Stimulated activated CD8-positive, alpha-beta memory T cell treated with anti-CD3 and anti-CD28 coated beads, Interleukin-7, amount 100 ng/mL, for 4 hours (primary cell): ENCODE measurements at regions not wholly inside any gene's neighbourhood (a gene's known extent, or its start where the extent isn't known, plus 50 kb on each side); places are given as distances from the start of the nearest gene placed in this dataset.

Experiments
- DNase-seq, 2 donors: peaks; one replicate each; pipeline ENCODE4 v3.0.0-alpha.2; 2020; ENCODE audit warnings: low read depth in 2 of 2

DNA sequence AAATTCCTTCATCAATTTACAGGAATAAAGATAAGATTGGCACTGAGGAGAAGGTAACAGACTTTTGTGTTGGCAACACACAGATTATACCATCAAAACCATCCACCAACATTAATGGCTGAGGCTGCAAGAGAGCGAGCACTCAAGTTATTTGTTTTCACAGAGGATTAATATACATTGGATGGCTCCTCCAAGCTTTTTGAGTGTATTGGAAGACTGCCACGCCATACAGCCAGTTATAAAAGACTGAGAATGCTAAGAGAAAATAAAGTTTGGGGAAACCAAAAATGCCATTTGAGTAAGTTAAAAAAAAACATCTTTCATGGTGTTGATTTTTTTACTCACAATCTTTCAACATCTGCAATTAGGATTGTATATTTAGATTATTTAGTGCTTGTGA, 973.8 kb upstream of the SLC35B3 start:
- no peak for DNase-seq

- no peak for DNase-seq
These were observed 973.2 kb upstream of the SLC35B3 start for GRCh38 chr6:9408402-9409117.

DNA sequence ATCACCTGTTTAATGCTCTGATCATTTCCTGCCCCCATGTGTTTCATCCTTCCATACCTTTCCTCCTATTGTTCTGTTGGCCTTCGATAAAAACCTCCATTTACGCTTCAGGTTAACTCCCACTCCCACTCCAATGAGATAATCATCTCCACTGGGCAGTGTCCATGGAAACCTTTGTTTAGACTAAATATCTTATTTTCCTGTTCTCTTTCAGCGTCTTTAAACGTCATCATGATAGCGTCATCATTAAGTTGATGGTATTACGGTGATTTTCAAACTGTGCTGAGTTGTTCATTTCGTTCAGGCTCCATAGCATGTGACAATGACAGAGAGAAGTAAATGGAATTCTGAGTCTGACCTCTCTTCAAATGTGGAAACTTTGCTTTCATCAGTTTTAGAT, 970.5 kb upstream of the SLC35B3 start:
- no peak for DNase-seq

- DNase-seq: no peak
These were observed 970.0 kb upstream of the SLC35B3 start for GRCh38 chr6:9405369-9405768.

DNA sequence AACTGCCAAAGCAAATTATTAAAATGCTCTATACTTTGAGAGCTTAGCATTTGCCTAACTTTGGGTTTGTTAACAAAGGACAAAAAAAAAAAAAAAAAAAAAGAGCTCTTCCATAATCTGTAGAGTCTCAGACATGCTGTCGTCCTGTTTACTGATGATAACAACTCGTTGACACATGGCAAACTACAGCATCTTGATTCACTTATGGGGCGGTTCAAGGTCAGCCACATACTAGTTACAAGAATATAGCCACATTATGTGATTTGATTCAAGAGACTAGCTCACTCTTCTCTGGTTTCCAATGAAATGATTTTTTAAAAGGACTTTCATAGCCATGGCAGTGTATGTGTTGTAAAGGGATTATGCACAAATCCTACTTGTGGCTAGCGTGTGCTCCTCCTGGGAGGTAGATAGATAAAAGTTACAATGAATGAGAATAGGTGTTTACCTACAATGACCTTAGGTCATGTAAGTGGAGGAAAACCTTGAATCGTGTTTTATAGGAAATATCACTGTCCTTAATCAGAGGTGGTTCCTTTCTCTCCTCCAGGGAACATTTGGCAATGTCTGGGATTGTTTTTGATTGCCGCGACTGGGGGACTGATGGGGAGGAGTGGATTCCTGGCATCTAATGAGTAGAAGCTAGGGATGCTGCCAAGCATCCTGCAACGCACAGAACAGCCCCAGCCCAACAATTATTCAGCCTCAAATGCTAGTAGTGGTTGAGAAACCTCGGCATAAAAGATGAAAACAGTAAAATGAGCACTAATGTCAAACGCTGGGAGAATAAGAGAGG, 969.2 kb upstream of the SLC35B3 start:
- DNase-seq: no peak

DNA sequence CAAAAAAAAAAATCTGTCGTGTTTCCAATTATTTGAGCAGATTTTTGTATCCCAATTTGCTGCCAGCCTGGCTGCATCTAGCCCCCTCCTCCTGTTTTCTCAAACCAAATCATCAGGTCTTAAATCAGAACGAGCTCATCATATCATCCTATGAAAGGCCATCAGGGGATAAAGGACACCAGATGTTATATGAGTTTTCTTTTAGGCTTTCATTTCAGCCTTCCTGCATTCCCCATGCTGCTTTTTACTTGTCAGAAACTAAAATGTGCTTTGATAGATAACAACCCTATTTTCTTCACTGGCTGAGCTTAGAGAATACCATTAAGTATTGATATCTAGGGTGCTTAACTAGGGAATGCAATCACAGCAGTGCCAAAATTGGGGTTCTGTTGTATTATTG, 968.4 kb upstream of the SLC35B3 start:
- no peak for DNase-seq

DNA sequence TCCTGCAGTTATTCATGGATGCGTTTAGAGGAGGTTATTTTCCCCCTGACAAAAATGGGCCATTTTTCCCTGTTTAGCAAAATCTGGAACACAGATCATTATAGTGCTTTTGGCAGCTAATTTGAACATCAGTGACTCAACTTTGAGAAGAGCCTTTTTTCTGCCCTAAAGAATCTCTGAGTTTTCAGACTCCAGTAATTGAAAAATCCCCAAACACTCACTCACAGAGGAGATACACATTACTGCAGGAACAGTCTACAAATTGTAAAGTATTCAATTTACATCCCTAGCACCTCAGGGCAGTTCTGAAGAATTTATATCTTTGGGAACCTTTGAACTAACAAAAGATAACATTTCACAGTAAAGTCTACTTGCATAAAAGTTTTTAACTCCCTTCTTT, 966.6 kb upstream of the SLC35B3 start:
- no peak for DNase-seq

- no peak for DNase-seq
These were observed 964.6 kb upstream of the SLC35B3 start for GRCh38 chr6:9399916-9400315.

DNA sequence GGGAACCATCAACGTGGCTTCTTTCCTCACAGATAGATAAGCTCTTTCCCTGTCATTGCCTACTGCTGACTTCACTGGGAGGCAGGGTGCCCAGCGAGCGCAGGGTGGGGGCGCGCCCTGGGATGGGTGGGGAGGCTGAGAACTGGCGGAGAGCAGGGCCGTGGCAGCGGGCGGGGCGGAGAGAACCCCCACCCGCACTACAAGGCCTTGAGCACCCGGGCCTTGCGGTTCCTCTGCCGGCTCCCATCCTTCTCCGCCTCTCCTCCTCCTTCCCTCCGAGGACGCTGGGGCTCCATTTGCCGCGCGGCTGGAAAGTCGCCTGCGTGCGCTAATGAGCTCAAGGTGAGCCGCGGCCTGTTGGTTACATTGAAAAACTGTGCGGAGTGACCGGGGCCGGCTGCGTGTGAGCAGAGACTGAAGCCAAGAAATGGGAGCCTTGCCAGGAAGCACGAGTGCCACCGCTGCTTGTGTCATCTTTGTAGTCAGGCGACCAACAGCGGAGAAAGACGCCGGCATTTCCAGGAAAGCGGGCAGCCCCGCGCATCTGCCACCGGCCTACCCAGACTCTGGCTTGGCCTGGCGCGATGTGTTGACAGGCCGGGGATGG, 963.5 kb upstream of the SLC35B3 start:
- DNase-seq: no peak

DNA sequence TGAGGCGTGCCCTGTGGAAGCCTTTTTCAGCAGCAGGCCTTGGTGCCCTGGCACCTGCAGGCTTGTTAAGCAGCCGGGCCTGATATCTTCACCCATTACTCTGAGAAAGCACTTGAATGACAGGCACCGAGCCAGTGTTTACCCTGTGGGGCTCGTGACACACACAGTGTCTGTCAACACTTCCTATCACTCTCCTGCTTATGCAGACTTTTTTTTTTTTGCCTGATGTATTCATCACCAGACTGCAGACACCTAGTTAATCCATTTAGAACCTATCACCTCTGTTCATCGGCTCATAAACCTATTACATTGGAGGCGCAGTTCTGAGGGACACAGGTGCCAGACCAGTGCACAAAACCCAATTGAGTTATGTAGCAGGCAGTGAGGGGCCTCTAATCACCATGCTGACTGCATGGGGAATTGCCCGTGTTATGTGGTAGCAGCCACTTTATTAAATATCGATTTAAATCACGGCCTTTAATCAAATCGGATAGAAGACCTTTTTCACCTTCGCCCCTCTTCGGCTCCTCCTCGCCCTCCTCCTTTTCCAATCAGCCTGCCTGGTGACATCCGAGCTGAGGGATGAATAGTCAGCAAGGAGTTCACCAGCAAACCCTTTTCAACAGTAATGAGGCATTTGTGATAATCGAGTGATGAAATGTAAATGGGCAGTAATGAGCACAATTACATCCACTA, 962.9 kb upstream of the SLC35B3 start:
- no peak for DNase-seq

- no peak for DNase-seq
These were observed 953.3 kb upstream of the SLC35B3 start for GRCh38 chr6:9388596-9388995.

GRCh38 chr6:9380568-9380967, 945.2 kb upstream of the SLC35B3 start:
- no peak for DNase-seq

DNA sequence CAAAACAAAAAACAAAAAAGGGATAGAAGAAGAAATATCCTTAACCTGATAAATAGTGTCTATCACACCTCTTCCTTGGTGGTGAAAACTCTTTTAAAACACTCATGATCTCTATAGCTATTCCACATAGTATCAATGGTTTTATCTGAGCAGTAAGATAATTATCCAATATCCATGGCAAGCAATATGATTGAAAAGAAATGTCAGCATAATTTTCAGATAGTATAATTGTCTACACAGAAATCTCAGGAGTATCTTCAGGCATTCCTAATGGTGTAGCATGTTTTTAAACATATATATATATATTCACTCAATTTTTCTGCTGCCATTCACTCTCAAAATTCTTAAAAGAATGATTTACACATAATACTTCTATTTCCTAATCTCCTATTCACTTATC, 938.0 kb upstream of the SLC35B3 start:
- no peak for DNase-seq

- DNase-seq: no peak
These were observed 935.1 kb upstream of the SLC35B3 start for GRCh38 chr6:9370480-9370879.

DNA sequence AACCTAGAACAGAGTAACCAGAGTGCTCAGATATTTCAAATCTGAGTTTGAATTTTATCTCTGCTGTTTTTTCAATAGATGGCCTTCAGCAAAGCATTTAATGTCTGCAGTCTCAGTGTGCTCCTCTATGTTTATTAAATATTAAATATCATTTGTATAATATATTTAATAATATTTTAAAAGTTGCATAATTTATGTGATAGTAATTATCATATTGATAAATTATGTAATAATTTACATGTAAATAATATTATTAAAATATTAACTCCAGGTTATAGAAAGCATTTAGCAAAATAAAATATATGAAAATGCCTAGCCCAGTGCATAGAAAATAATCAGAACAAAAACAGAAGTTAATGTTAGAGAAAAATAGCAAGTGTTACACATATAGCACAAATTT, 930.0 kb upstream of the SLC35B3 start:
- DNase-seq: no peak

DNA sequence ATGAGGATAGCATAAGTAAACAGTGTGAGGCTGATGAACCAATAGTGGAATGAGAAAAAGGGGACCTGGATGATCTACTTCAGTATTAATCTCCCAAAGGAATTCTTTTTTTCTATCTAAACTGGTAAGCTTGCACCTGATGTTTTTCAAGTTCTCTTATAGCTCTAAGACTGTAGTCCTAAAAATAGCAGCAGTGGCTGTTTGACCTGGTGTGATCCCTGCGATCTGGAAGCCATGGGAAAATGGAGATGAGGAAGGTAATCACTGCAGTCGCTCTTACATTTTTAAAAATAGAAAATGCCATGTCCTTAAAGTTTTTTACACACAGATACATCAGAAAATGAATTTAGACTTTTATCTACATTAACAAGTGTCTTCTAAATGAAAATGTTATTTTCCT, 926.4 kb upstream of the SLC35B3 start:
- DNase-seq: no peak

DNA sequence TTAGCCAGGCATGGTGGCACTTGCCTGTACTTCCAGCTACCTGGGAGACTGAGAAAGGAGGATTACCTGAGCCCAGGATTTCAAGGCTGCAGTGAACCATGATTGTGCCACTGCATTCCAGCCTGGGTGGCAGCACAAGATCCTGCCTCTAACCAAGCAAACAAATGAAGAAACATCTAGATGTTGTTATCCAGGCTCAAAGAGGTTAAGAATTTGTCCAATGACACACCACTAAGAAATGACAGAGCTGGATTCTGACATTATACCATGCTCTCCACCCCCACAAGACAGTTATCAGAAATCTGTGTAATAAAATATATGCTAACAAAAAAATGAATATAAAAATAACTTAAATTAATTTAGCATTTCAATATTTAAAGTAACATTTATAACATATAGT, 925.5 kb upstream of the SLC35B3 start:
- no peak for DNase-seq

GRCh38 chr6:9347608-9348007, 912.3 kb upstream of the SLC35B3 start:
- no peak for DNase-seq

- DNase-seq: no peak
These were observed 911.6 kb upstream of the SLC35B3 start for GRCh38 chr6:9346923-9347322.

DNA sequence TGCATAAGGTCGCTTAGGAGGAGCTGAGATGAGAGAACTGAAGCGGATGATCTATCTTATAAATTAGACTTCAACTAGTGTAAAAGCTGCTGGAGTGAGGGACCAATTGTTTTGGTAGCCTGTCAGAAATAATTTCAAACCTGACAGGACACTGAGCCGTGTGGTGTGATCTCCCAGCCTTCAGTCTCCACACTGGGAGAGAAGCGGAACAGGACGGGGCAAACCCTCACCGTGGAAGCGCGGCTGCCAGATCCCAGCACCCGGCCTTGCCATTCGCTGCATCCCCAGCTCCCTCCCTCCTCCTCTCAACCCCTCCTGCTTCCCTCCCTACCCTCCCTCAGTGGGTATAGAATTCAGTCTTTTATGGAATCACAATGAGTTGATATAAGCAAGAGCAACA, 900.1 kb upstream of the SLC35B3 start:
- no peak for DNase-seq

DNA sequence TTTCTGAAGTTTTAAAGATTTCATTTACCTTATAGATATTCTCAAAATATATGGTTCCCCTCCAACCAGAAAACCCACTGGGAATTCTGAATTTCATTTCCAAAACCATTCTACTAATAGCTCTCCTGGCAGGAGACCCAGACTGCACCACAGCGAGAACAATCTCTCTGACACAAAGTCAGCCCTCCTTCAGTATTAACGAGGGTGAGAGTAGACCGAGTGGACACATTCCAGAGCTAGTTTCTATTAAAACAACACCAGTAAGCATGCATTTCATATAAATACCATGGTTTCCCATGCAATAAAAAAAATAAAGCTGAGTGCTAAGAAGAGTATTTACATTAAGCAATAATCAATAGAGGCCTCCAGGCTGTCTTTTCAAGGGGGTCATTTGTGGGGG, 899.6 kb upstream of the SLC35B3 start:
- DNase-seq: no peak

DNA sequence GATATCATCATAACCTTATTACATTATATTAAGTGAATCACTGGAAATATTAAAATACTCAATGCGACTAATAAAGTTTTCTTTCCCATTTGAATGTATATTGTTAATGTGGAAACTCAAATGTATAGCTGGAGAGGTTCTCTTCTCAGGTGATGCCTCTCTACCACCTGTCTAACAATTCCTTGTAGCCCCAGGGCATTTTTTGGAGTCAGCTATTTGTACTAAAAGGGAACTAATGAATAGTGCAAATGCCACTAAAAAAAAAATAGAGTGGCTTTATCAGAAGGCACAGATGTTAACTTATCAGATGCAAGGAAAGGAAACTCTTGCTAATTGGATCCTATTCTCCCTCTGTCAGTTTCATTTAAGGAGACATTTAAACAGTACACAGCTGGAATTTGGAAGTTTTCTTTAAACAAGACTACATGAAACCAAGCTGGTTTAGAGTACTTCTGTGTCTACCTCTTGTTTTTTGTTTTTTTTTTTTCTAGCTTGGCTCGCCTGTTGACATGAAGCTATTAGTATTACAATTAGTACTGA, 897.0 kb upstream of the SLC35B3 start:
- no peak for DNase-seq
